ENCODE measurements at regions not wholly inside any gene's neighbourhood (a gene's known extent, or its start where the extent isn't known, plus 50 kb on each side); places are given as distances from the start of the nearest gene placed in this dataset.
"Not testable (repeated sequence)": the region's sequence is repeated elsewhere in the genome, so short reads cannot be mapped to it uniquely, and the experiment has no call there.

- DNase-seq (ENCODE audit: low spot score): no peak
- TF ChIP-seq CTCF (IDR thresholded peaks at IDR 0.05; ENCODE audit: extremely low read depth, missing control alignments): no peak
Observed at GRCh38 chr10:100664316-100665149, 80.8 kb upstream of the PAX2 start.

GRCh38 chr10:100666634-100667033 lies 78.7 kb upstream of the PAX2 start:
- not testable (repeated sequence) for DNase-seq (ENCODE audit: low spot score)

GRCh38 chr10:100669616-100670015 lies 75.8 kb upstream of the PAX2 start:
- no peak for DNase-seq (ENCODE audit: low spot score)
- TF ChIP-seq CTCF (IDR thresholded peaks at IDR 0.05; ENCODE audit: extremely low read depth, missing control alignments): no peak

GRCh38 chr10:100670368-100670767 lies 75.0 kb upstream of the PAX2 start:
- TF ChIP-seq CTCF (IDR thresholded peaks at IDR 0.05; ENCODE audit: extremely low read depth, missing control alignments): no peak
- no peak for DNase-seq (ENCODE audit: low spot score)

GRCh38 chr10:100670828-100671479 lies 74.4 kb upstream of the PAX2 start:
- peak; percentile 76 for TF ChIP-seq CTCF (IDR thresholded peaks at IDR 0.05; ENCODE audit: extremely low read depth, missing control alignments)
- peak; percentile 92 for DNase-seq (ENCODE audit: low spot score)

- DNase-seq (ENCODE audit: low spot score): no peak
- TF ChIP-seq CTCF (IDR thresholded peaks at IDR 0.05; ENCODE audit: extremely low read depth, missing control alignments): no peak
Observed at GRCh38 chr10:100672199-100672598, 73.2 kb upstream of the PAX2 start.

GRCh38 chr10:100677290-100677945 lies 68.0 kb upstream of the PAX2 start:
- DNase-seq (ENCODE audit: low spot score): no peak
- no peak for TF ChIP-seq CTCF (IDR thresholded peaks at IDR 0.05; ENCODE audit: extremely low read depth, missing control alignments)

Data from GM20000 (cell line).